T-helper 1 cell treated with Interleukin-12 subunit alpha and Interleukin-12 subunit beta and Interleukin-4 antibody, amounts not matched to agents 30 μg/mL and 1 μg/mL, for 36 hours (primary cell): ENCODE measurements at regions not wholly inside any gene's neighbourhood (a gene's known extent, or its start where the extent isn't known, plus 50 kb on each side); places are given as distances from the start of the nearest gene placed in this dataset.
"Not testable (repeated sequence)": the region's sequence is repeated elsewhere in the genome, so short reads cannot be mapped to it uniquely, and the experiment has no call there.

Source experiments
- H3K27ac Mint-ChIP-seq: one replicate; pipeline ENCODE4 v1.8.0; 2021; ENCODE audit warnings: mild to moderate bottlenecking, mixed read lengths
- H3K27me3 Mint-ChIP-seq: one replicate; pipeline ENCODE4 v1.8.0; 2021; ENCODE audit warnings: low read depth, mixed read lengths
- H3K36me3 Mint-ChIP-seq: one replicate; pipeline ENCODE4 v1.8.0; 2021; ENCODE audit warnings: low read depth, mixed read lengths
- H3K4me1 Mint-ChIP-seq: one replicate; pipeline ENCODE4 v1.8.0; 2021; ENCODE audit warnings: low read depth, mixed read lengths
- H3K4me3 Mint-ChIP-seq: one replicate; pipeline ENCODE4 v1.8.0; 2021; ENCODE audit warnings: mild to moderate bottlenecking, moderate library complexity, mixed read lengths
- H3K9me3 Mint-ChIP-seq: one replicate; pipeline ENCODE4 v1.8.0; 2021; ENCODE audit warnings: mixed read lengths

DNA sequence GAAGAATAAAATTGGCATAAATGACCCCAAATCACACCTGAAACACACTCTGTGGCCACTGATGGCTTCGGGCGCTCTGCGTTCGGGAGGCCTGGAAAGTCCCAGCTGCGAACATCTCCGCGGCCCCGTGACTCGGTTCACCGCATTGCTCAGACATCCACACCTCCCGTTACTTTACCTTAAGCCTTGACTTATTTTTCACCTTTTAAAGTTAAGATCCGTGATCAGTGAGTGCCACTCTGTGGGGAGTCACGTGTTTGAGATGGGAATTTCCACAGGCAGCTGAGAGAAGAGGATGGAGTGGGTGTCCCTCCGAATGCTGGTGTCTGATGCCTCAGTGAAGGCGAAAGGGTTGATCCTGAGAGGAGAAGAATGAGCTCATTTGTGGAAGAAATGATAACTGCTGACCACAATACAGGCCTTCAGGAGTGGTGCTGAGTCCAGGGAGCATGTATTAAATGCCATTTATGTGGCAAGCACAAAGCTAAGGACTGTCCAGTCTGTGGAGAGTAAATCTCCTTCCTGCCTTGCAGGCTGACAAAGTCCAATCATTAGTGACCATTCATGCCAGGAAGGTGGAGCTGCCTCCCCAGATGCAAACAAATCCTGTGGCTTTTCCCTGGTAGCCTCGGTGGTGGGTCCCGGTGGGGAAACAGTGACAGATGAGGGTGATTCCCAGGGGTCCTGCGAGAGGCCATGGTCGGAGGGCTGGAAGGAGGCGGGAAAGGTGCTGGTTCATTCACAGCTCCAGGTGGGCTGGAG lies 168.8 kb downstream of the RTP5 start:
- no peak overlapping the region for H3K27ac Mint-ChIP-seq
- H3K4me1 Mint-ChIP-seq = peaks cover 5% of the 10 kb centered on the region
- no peaks in the 10 kb centered on the region for H3K36me3 Mint-ChIP-seq
- peaks cover 32% of the 10 kb centered on the region for H3K27me3 Mint-ChIP-seq
- no peaks in the 10 kb centered on the region for H3K9me3 Mint-ChIP-seq
- no peak overlapping the region for H3K4me3 Mint-ChIP-seq

- peaks cover 26% of the 10 kb centered on the region for H3K27me3 Mint-ChIP-seq
- H3K4me3 Mint-ChIP-seq = no peak overlapping the region
- H3K36me3 Mint-ChIP-seq = no peaks in the 10 kb centered on the region
- no peak overlapping the region for H3K27ac Mint-ChIP-seq
- no peaks in the 10 kb centered on the region for H3K4me1 Mint-ChIP-seq
- H3K9me3 Mint-ChIP-seq = no peaks in the 10 kb centered on the region
Measured at GRCh38 chr2:242038928-242039341, 169.4 kb downstream of the RTP5 start.

DNA sequence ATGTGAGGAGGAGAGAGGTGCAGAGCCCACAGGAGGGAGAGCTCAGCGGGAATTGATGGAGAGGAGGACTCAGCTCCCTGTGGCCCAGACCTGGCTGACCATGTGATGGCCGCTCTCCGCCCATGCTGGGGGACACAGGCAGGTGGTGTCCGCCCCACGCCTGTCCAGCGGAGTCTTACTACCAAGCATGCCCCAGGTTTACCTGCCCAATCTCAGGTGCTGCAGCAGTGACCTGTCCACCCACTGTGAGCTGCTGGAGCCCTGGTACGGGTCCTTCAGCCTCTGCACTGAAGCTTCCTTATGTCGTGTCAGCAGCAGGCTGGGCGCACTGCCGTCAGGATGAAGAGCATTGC lies 170.8 kb downstream of the RTP5 start:
- H3K27ac Mint-ChIP-seq = no peak overlapping the region
- H3K4me1 Mint-ChIP-seq = no peaks in the 10 kb centered on the region
- H3K36me3 Mint-ChIP-seq = no peaks in the 10 kb centered on the region
- no peaks in the 10 kb centered on the region for H3K9me3 Mint-ChIP-seq
- H3K4me3 Mint-ChIP-seq = no peak overlapping the region
- peaks cover 24% of the 10 kb centered on the region for H3K27me3 Mint-ChIP-seq

- Mint-ChIP-seq H3K27ac (no peak overlapping the region), H3K36me3 (no peaks in the 10 kb centered on the region), H3K27me3 (peaks cover 25% of the 10 kb centered on the region), H3K4me3 (no peak overlapping the region), H3K4me1 (no peaks in the 10 kb centered on the region), H3K9me3 (no peaks in the 10 kb centered on the region)
Measured at GRCh38 chr2:242040681-242041080, 171.2 kb downstream of the RTP5 start.

- peaks cover 2% of the 10 kb centered on the region for H3K36me3 Mint-ChIP-seq
- H3K4me3 Mint-ChIP-seq = no peak overlapping the region
- H3K4me1 Mint-ChIP-seq = no peaks in the 10 kb centered on the region
- peaks cover 30% of the 10 kb centered on the region for H3K27me3 Mint-ChIP-seq
- H3K27ac Mint-ChIP-seq = no peak overlapping the region
- peaks cover 5% of the 10 kb centered on the region for H3K9me3 Mint-ChIP-seq
Measured at GRCh38 chr2:242041816-242042215, 172.3 kb downstream of the RTP5 start.

DNA sequence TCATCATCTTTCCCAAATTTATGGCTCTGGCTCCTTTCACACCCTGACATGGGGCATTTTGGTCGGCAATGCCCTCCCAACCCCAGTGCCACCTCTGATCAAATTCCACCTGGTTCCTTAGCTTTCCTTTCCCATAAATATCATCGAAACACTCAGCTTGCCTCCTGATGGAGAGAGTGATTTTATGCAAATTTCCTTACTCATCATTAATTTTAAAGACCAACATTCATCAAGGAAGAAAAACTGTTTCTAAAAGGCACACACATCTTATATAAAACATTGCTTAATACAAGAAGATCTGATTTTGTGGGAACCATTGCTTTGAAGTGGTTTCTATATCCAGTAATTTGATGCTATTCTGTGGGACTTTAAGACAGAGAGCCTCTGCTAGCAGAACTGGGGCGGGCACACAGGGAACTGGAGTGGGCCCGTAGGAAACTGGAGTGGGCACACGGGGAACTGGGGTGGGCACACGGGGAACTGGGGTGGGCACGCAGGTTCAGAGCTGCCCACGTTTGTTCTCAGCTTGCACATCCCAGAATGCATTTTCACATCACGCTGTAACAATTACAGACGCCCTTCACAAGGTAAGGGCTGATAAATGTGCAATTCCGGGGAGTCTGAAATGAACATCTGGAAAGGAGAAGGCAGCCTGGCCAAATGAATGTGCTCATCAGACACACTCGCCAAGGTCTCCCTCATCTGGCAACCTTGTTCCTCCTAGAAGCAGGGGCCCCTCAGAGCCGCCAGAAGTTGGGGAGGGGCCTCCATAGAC lies 174.2 kb downstream of the RTP5 start:
- H3K4me3 Mint-ChIP-seq = no peak overlapping the region
- no peaks in the 10 kb centered on the region for H3K4me1 Mint-ChIP-seq
- no peak overlapping the region for H3K27ac Mint-ChIP-seq
- peaks cover 36% of the 10 kb centered on the region for H3K27me3 Mint-ChIP-seq
- peaks cover 2% of the 10 kb centered on the region for H3K36me3 Mint-ChIP-seq
- H3K9me3 Mint-ChIP-seq = peaks cover 12% of the 10 kb centered on the region

GRCh38 chr2:242044313-242044590 lies 174.7 kb downstream of the RTP5 start:
- Mint-ChIP-seq H3K4me1 (no peaks in the 10 kb centered on the region), H3K4me3 (no peak overlapping the region), H3K9me3 (peaks cover 14% of the 10 kb centered on the region), H3K36me3 (peaks cover 2% of the 10 kb centered on the region), H3K27me3 (peaks cover 41% of the 10 kb centered on the region), H3K27ac (no peak overlapping the region)

GRCh38 chr2:242045596-242046144 lies 176.1 kb downstream of the RTP5 start:
- H3K4me3 Mint-ChIP-seq, H3K36me3 Mint-ChIP-seq, H3K27ac Mint-ChIP-seq, H3K4me1 Mint-ChIP-seq: not testable (repeated sequence)
- H3K9me3 Mint-ChIP-seq = peaks cover 14% of the 10 kb centered on the region
- H3K27me3 Mint-ChIP-seq = peaks cover 49% of the 10 kb centered on the region

DNA sequence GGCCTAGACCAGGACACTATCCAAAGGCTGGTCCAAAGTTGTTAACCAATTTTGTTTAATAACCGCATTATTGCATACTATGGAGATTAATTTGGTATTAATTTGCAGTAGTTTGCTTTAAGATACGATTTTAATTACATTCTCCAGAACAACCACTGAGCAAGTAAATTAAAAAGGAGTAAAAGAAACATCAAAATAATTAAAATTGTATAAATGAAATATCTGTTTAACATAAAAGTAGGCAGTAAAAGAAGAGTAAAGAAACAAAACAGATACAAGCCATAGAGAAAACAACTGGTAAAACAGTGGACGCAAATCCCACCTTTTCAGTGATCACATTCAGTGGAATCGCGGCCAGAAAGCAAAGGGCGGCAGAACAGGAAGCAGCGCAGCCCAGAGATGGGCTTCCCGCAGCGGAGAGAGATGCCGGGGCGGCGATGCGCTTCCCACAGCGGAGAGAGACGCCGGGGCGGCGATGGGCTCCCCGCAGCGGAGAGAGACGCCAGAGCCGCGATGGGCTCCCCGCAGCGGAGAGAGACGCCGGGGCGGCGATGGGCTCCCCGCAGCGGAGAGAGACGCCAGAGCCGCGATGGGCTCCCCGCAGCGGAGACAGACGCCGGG lies 176.8 kb downstream of the RTP5 start:
- Mint-ChIP-seq H3K27ac (no peak overlapping the region), H3K4me1 (no peaks in the 10 kb centered on the region), H3K36me3 (peaks cover 2% of the 10 kb centered on the region), H3K27me3 (peaks cover 55% of the 10 kb centered on the region), H3K9me3 (peaks cover 14% of the 10 kb centered on the region), H3K4me3 (peak overlapping the region; percentile 71)

- peaks cover 51% of the 10 kb centered on the region for H3K27me3 Mint-ChIP-seq
- H3K36me3 Mint-ChIP-seq = peaks cover 2% of the 10 kb centered on the region
- peaks cover 14% of the 10 kb centered on the region for H3K9me3 Mint-ChIP-seq
- no peak overlapping the region for H3K4me3 Mint-ChIP-seq
- no peaks in the 10 kb centered on the region for H3K4me1 Mint-ChIP-seq
- H3K27ac Mint-ChIP-seq = no peak overlapping the region
Measured at GRCh38 chr2:242047963-242048362, 178.4 kb downstream of the RTP5 start.

GRCh38 chr2:242048479-242048878 lies 178.9 kb downstream of the RTP5 start:
- no peak overlapping the region for H3K27ac Mint-ChIP-seq
- H3K4me3 Mint-ChIP-seq = no peak overlapping the region
- H3K36me3 Mint-ChIP-seq = peaks cover 2% of the 10 kb centered on the region
- peaks cover 14% of the 10 kb centered on the region for H3K9me3 Mint-ChIP-seq
- H3K4me1 Mint-ChIP-seq = no peaks in the 10 kb centered on the region
- H3K27me3 Mint-ChIP-seq = peaks cover 51% of the 10 kb centered on the region

DNA sequence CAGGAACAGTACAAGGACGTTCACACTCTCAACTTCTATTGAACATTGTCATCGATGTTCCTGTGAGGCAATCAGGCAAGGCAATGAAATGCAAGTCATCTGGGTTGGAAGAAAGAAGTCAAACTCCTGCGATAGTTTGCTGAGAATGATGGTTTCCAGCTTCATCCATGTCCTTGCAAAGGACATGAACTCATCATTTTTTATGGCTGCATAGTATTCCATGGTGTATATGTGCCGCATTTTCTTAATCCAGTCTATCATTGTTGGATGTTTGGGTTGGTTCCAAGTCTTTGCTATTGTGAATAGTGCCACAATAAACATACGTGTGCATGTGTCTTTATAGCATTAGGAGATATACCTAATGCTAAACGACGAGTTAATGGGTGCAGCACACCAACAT lies 180.0 kb downstream of the RTP5 start:
- Mint-ChIP-seq H3K27me3 (peaks cover 49% of the 10 kb centered on the region), H3K9me3 (peaks cover 14% of the 10 kb centered on the region)
- H3K4me1 Mint-ChIP-seq, H3K4me3 Mint-ChIP-seq, H3K36me3 Mint-ChIP-seq, H3K27ac Mint-ChIP-seq: not testable (repeated sequence)

GRCh38 chr2:242051463-242051862 lies 181.9 kb downstream of the RTP5 start:
- no peak overlapping the region for H3K4me3 Mint-ChIP-seq
- no peaks in the 10 kb centered on the region for H3K36me3 Mint-ChIP-seq
- peaks cover 10% of the 10 kb centered on the region for H3K9me3 Mint-ChIP-seq
- H3K4me1 Mint-ChIP-seq = no peaks in the 10 kb centered on the region
- peaks cover 38% of the 10 kb centered on the region for H3K27me3 Mint-ChIP-seq
- H3K27ac Mint-ChIP-seq = no peak overlapping the region

- no peaks in the 10 kb centered on the region for H3K4me1 Mint-ChIP-seq
- H3K27me3 Mint-ChIP-seq = peaks cover 43% of the 10 kb centered on the region
- no peak overlapping the region for H3K27ac Mint-ChIP-seq
- H3K36me3 Mint-ChIP-seq = no peaks in the 10 kb centered on the region
- no peak overlapping the region for H3K4me3 Mint-ChIP-seq
- peaks cover 9% of the 10 kb centered on the region for H3K9me3 Mint-ChIP-seq
Measured at GRCh38 chr2:242052421-242052820, 182.9 kb downstream of the RTP5 start.

DNA sequence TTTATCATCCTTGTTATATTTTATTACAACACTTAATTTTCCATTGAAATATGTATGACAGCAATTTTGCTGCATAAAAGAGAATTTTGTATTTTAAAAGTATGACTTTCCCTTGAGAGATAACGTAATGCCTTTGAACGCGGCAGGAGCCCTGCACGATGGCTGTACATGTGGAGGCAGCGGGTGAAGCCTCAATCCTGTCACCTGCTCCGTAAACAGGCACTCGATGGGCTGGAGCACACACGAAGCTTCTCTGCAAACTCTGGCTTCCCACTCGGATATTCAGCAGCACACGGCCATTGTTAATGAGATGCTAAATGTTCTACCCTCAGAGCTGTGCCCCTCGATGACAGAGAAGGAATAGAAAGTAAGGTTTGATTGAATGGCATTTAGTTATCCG lies 184.4 kb downstream of the RTP5 start:
- H3K4me3 Mint-ChIP-seq = no peak overlapping the region
- peaks cover 34% of the 10 kb centered on the region for H3K27me3 Mint-ChIP-seq
- H3K4me1 Mint-ChIP-seq = no peaks in the 10 kb centered on the region
- H3K36me3 Mint-ChIP-seq = no peaks in the 10 kb centered on the region
- no peak overlapping the region for H3K27ac Mint-ChIP-seq
- peaks cover under 1% of the 10 kb centered on the region for H3K9me3 Mint-ChIP-seq
